ENCODE measurements at regions not wholly inside any gene's neighbourhood (a gene's known extent, or its start where the extent isn't known, plus 50 kb on each side); places are given as distances from the start of the nearest gene placed in this dataset.

GRCh38 chr13:99797691-99798090, 173.9 kb downstream of the ZIC5 start:
- TF ChIP-seq CTCF (IDR thresholded peaks at IDR 0.05) (no peak), POLR2A (IDR thresholded peaks at IDR 0.05) (no peak)
